IMR-90 (cell line): ENCODE measurements at regions not wholly inside any gene's neighbourhood (a gene's known extent, or its start where the extent isn't known, plus 50 kb on each side); places are given as distances from the start of the nearest gene placed in this dataset.

ENCODE experiments used
- ATAC-seq: fragments of 200-7000 bp; cut with Tn5 transposase; 2 replicates; pipeline ENCODE4 v1.9.1; 2020; ENCODE audit warnings: low read depth, mild to moderate bottlenecking, moderate library complexity
- BruUV-seq: library from RNA; stranded (reverse); fragments of 400-500 nt; replicated peaks from 2 replicates; lab custom pipeline; 2021; lab: Mats Ljungman, UMichigan
- CTCF ChIA-PET: fragments of 300-600 bp; formaldehyde crosslinking; extraction: SDS; loops from one replicate; lab custom pipeline; 2021; ENCODE audit warnings: antibody characterized with exemption; lab: Yijun Ruan, JAX
- POLR2A ChIA-PET: fragments of 300-600 bp; sonication (Branson Sonifier 250); formaldehyde crosslinking; loops from one replicate; lab custom pipeline; 2022; ENCODE audit warnings: antibody characterized with exemption; ENCODE audit not compliant: unreplicated experiment; lab: Charles Lee
- DNase-seq: peaks from one replicate; pipeline ENCODE4 v3.0.0; 2013
- H2AFZ ChIP-seq: replicated peaks from 2 replicates; pipeline ENCODE3; 2013; ENCODE audit warnings: low read length, mild to moderate bottlenecking; ENCODE audit not compliant: poor library complexity
- H2AK5ac ChIP-seq: 2 replicates; pipeline ENCODE4 v1.6.1; 2013; ENCODE audit warnings: low read depth, low read length, inconsistent platforms
- H2AK9ac ChIP-seq: replicated peaks from 2 replicates; pipeline ENCODE3; 2013; ENCODE audit warnings: mild to moderate bottlenecking, low read depth, low read length, moderate library complexity; ENCODE audit not compliant: poor library complexity
- H2BK120ac ChIP-seq: 2 replicates; pipeline ENCODE4 v1.6.1; 2013; ENCODE audit warnings: low read depth, low read length, inconsistent platforms
- H2BK15ac ChIP-seq: 3 replicates; pipeline ENCODE4 v1.6.1; 2013; ENCODE audit warnings: low read depth, low read length, inconsistent platforms
- H2BK20ac ChIP-seq: 2 replicates; pipeline ENCODE4 v1.6.1; 2013; ENCODE audit warnings: low read depth, mild to moderate bottlenecking, inconsistent platforms, low read length, moderate library complexity
- H2BK5ac ChIP-seq: 2 replicates; pipeline ENCODE4 v1.6.1; 2013; ENCODE audit warnings: mild to moderate bottlenecking, low read depth, low read length, inconsistent platforms; ENCODE audit not compliant: poor library complexity, severe bottlenecking
- H3K14ac ChIP-seq: replicated peaks from 2 replicates; pipeline ENCODE4 v1.6.1; 2013; ENCODE audit warnings: low read depth, low read length, inconsistent platforms
- H3K18ac ChIP-seq: 2 replicates; pipeline ENCODE4 v1.6.1; 2013; ENCODE audit warnings: low read depth, low read length, control low read depth
- H3K23ac ChIP-seq: 2 replicates; pipeline ENCODE4 v1.6.1; 2013; ENCODE audit warnings: low read depth, low read length, inconsistent platforms
- H3K27ac ChIP-seq: 2 replicates; pipeline ENCODE4 v1.5.1; 2013; ENCODE audit warnings: mild to moderate bottlenecking, control low read depth, low read length; ENCODE audit not compliant: insufficient read depth
- H3K27me3 ChIP-seq: 2 replicates; pipeline ENCODE4 v1.6.1; 2013; ENCODE audit warnings: low read length; ENCODE audit not compliant: control insufficient read depth, insufficient read depth
- H3K36me3 ChIP-seq: 2 replicates; pipeline ENCODE4 v1.6.1; 2013; ENCODE audit warnings: low read length, mixed read lengths; ENCODE audit not compliant: control insufficient read depth, insufficient read depth
- H3K4ac ChIP-seq: 2 replicates; pipeline ENCODE4 v1.6.1; 2013; ENCODE audit warnings: low read depth, low read length, inconsistent platforms
- H3K4me1 ChIP-seq: 2 replicates; pipeline ENCODE4 v1.6.1; 2013; ENCODE audit warnings: low read length, mixed read lengths; ENCODE audit not compliant: control insufficient read depth, insufficient read depth
- H3K4me2 ChIP-seq: 2 replicates; pipeline ENCODE4 v1.6.1; 2013; ENCODE audit warnings: low read depth, mild to moderate bottlenecking, control low read depth, low read length, moderate library complexity
- H3K4me3 ChIP-seq: 2 replicates; pipeline ENCODE4 v1.5.1; 2013; ENCODE audit warnings: low read depth, mild to moderate bottlenecking, control low read depth, low read length, moderate library complexity; ENCODE audit not compliant: insufficient read depth
- H3K56ac ChIP-seq: 2 replicates; pipeline ENCODE4 v1.6.1; 2013; ENCODE audit warnings: low read length, inconsistent platforms; ENCODE audit not compliant: insufficient read depth; ENCODE audit errors: extremely low read depth
- H3K79me1 ChIP-seq, 2 experiments: 2 replicates each; pipeline ENCODE4 v1.6.1; 2013; ENCODE audit warnings: low read length in 2 of 2, inconsistent platforms in 1 of 2, low read depth in 1 of 2
- H3K9ac ChIP-seq: 2 replicates; pipeline ENCODE4 v1.6.1; 2013; ENCODE audit warnings: low read depth, low read length, control low read depth
- H3K9me1 ChIP-seq: 2 replicates; pipeline ENCODE4 v1.6.1; 2013; ENCODE audit warnings: low read length, inconsistent platforms; ENCODE audit not compliant: insufficient read depth
- H3K9me3 ChIP-seq: 2 replicates; pipeline ENCODE4 v1.6.1; 2013; ENCODE audit warnings: low read length; ENCODE audit not compliant: control insufficient read depth, insufficient read depth
- H4K20me1 ChIP-seq: 2 replicates; pipeline ENCODE4 v1.6.1; 2013; ENCODE audit warnings: low read length, inconsistent platforms; ENCODE audit not compliant: insufficient read depth
- H4K5ac ChIP-seq: 2 replicates; pipeline ENCODE4 v1.6.1; 2013; ENCODE audit warnings: mild to moderate bottlenecking, low read depth, low read length, control low read depth
- H4K8ac ChIP-seq, 2 experiments: 2 replicates each; pipeline ENCODE4 v1.6.1; 2013; ENCODE audit warnings: low read depth in 2 of 2, low read length in 2 of 2, control low read depth in 1 of 2, inconsistent platforms in 1 of 2
- H4K91ac ChIP-seq: 2 replicates; pipeline ENCODE4 v1.6.1; 2013; ENCODE audit warnings: low read depth, low read length, inconsistent platforms; ENCODE audit not compliant: insufficient read depth
- BHLHE40 ChIP-seq: fragments of 150-350 bp; IDR thresholded peaks from 2 replicates; pipeline ENCODE4 v1.6.1; 2016; ENCODE audit warnings: mild to moderate bottlenecking, low read depth, low read length
- CEBPB ChIP-seq: IDR thresholded peaks from 2 replicates; pipeline ENCODE4 v1.6.1; 2012; ENCODE audit warnings: low read depth, low read length, improper control_type of control experiment
- CHD1 ChIP-seq: IDR thresholded peaks from 2 replicates; pipeline ENCODE4 v1.6.1; 2012; ENCODE audit warnings: low read depth, low read length, improper control_type of control experiment
- CTCF ChIP-seq: conservative IDR thresholded peaks from 2 replicates; pipeline ENCODE4 v1.5.1; 2012; ENCODE audit warnings: mild to moderate bottlenecking, low read depth, low read length, improper control_type of control experiment
- ELK1 ChIP-seq: fragments of 150-350 bp; IDR thresholded peaks from 2 replicates; pipeline ENCODE4 v1.6.1; 2016; ENCODE audit warnings: low read depth, mild to moderate bottlenecking, low read length, moderate library complexity, borderline replicate concordance
- FOS ChIP-seq: fragments of 150-350 bp; IDR thresholded peaks from 2 replicates; pipeline ENCODE4 v1.6.1; 2016; ENCODE audit warnings: low read depth, low read length
- MAFK ChIP-seq: IDR thresholded peaks from 2 replicates; pipeline ENCODE4 v1.6.1; 2012; ENCODE audit warnings: low read depth, low read length, improper control_type of control experiment
- MAZ ChIP-seq: IDR thresholded peaks from 2 replicates; pipeline ENCODE4 v1.6.1; 2012; ENCODE audit warnings: low read depth, mild to moderate bottlenecking, low read length, improper control_type of control experiment, moderate library complexity, borderline replicate concordance
- MXI1 ChIP-seq: IDR thresholded peaks from 2 replicates; pipeline ENCODE4 v1.6.1; 2012; ENCODE audit warnings: low read depth, mild to moderate bottlenecking, low read length, moderate library complexity, borderline replicate concordance
- NFE2L2 ChIP-seq: fragments of 150-350 bp; IDR thresholded peaks from 2 replicates; pipeline ENCODE4 v1.6.1; 2016; ENCODE audit warnings: low read depth, mild to moderate bottlenecking, low read length
- POLR2A ChIP-seq: IDR thresholded peaks from 2 replicates; pipeline ENCODE4 v1.6.1; 2012; ENCODE audit warnings: mild to moderate bottlenecking, low read depth, low read length
- RAD21 ChIP-seq: IDR thresholded peaks from 2 replicates; pipeline ENCODE4 v1.6.1; 2012; ENCODE audit warnings: low read length, improper control_type of control experiment
- RCOR1 ChIP-seq: IDR thresholded peaks from 2 replicates; pipeline ENCODE4 v1.6.1; 2012; ENCODE audit warnings: mild to moderate bottlenecking, low read length, improper control_type of control experiment; ENCODE audit not compliant: insufficient replicate concordance
- SMC3 ChIP-seq: fragments of 150-350 bp; IDR thresholded peaks from 2 replicates; pipeline ENCODE4 v1.6.1; 2016; ENCODE audit warnings: low read depth, mild to moderate bottlenecking, antibody characterized with exemption, low read length, moderate library complexity
- USF2 ChIP-seq: fragments of 150-350 bp; IDR thresholded peaks from 2 replicates; pipeline ENCODE4 v1.6.1; 2017; ENCODE audit warnings: mild to moderate bottlenecking, antibody characterized with exemption, low read length, low read depth
- WGBS, 2 experiments: methylation state at CpG; one replicate each; pipeline versions ENCODE4 v1.1.5 to v1.1.7; 2013; ENCODE audit warnings: missing lambda C conversion rate in 2 of 2; ENCODE audit not compliant: insufficient read length in 1 of 2; ENCODE audit errors: extremely low coverage in 2 of 2; 5-methylcytosine and 5-hydroxymethylcytosine counted together
- dilution Hi-C: fragments of 300-500 bp; cut with HindIII; formaldehyde crosslinking; loops from one replicate; pipeline ENCODE4 v1.14.3; 2018; ENCODE audit warnings: low sequenced_read_pairs; ENCODE audit not compliant: unreplicated experiment
- in situ Hi-C: fragments of 300-500 bp; cut with MboI; formaldehyde crosslinking; loops from 3 replicates; pipeline ENCODE4 v1.14.3; 2019; ENCODE audit warnings: low sequenced_read_pairs, inconsistent platforms, mixed read lengths
- intact Hi-C: fragments of 100-400 bp; cut with micrococcal nuclease; formaldehyde crosslinking; loops from 2 replicates; pipeline ENCODE4 v1.10.0; 2022

GRCh38 chr10:25738776-25739175 lies 195.3 kb upstream of the MYO3A start:
- Histone ChIP-seq H4K20me1 (no peaks in the 10 kb centered on the region), H3K9ac (no peak overlapping the region), H3K23ac (no peak overlapping the region), H4K8ac (no peak overlapping the region), H3K18ac (no peak overlapping the region), H2AFZ (no peak overlapping the region), H3K9me3 (no peaks in the 10 kb centered on the region), H3K4me2 (no peak overlapping the region), H2AK5ac (no peak overlapping the region), H3K36me3 (no peaks in the 10 kb centered on the region), H3K4me3 (no peak overlapping the region), H3K56ac (no peak overlapping the region), H3K9me1 (no peaks in the 10 kb centered on the region), H3K14ac (no peak overlapping the region), H3K4me1 (no peaks in the 10 kb centered on the region), H2BK20ac (no peak overlapping the region), H2BK15ac (no peak overlapping the region), H2BK120ac (no peak overlapping the region), H2BK5ac (no peak overlapping the region), H3K79me1 (no peaks in the 10 kb centered on the region), H4K5ac (no peak overlapping the region), H2AK9ac (no peak overlapping the region), H3K27ac (no peak overlapping the region), H4K91ac (no peak overlapping the region), H3K4ac (no peak overlapping the region), H3K27me3 (no peaks in the 10 kb centered on the region)
- no peak for TF ChIP-seq MAZ
- no peak for TF ChIP-seq MXI1
- TF ChIP-seq POLR2A, result no peak
- TF ChIP-seq NFE2L2, result no peak
- no peak for TF ChIP-seq BHLHE40
- TF ChIP-seq RAD21, result no peak
- no peak for TF ChIP-seq MAFK
- TF ChIP-seq CEBPB, result no peak
- no peak for TF ChIP-seq CTCF
- TF ChIP-seq ELK1, result no peak
- no peak for TF ChIP-seq SMC3
- TF ChIP-seq FOS, result no peak
- no peak for TF ChIP-seq USF2
- TF ChIP-seq RCOR1, result no peak
- TF ChIP-seq CHD1, result no peak
- intact Hi-C loops, result no loop called here
- DNase-seq (no peak), ATAC-seq (no peak)
- WGBS, 2 experiments, result no CpG with 5 or more reads among the region's 4 CpGs
- ChIA-PET POLR2A (interaction anchor here (0.6 kb wide), 1 partner anchor 16 kb away, joined by 4 read pairs; no protein-coding TSS in a partner anchor), CTCF (no interaction called here)
- dilution Hi-C loops, result no loop called here
- BruUV-seq, result no TSS peak
- in situ Hi-C loops, result no loop called here
